Breast epithelium (tissue), 3 donors: ENCODE measurements at regions not wholly inside any gene's neighbourhood (a gene's known extent, or its start where the extent isn't known, plus 50 kb on each side); places are given as distances from the start of the nearest gene placed in this dataset.

Source experiments
- POLR2AphosphoS5 ChIP-seq, 3 donors: sonication (generic); formaldehyde crosslinking; IDR thresholded peaks; one replicate each; pipeline ENCODE4 v1.6.1; 2017; ENCODE audit warnings: antibody characterized with exemption in 3 of 3
- TF ChIP-seq, protein P1 (sequence below), 3 donors: fragments of 450-650 bp; IDR thresholded peaks; one replicate each; pipeline ENCODE4 v1.5.1; 2016 to 2017; ENCODE audit warnings: antibody characterized with exemption in 3 of 3, mild to moderate bottlenecking in 3 of 3, moderate library complexity in 3 of 3

DNA sequence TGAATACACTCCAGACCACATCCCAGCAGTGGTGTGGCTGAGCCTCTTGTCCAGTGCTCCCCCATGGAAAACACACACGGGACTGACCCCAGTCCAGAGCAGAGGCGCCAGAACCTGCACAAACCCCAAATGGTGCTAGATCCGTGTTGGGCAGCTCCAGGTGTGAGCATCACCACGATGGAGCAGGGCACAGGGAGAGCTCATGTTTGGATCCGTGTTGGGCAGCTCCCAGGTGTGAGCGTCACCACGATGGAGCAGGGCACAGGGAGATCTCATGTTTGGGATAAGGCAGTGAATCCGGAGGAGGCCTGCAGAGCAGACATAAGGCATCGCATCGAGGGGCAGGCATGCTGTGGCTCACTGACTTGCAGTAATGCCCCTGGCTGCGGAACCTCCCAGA lies 460.0 kb upstream of the MYT1L start:
- TF ChIP-seq, protein P1, sequence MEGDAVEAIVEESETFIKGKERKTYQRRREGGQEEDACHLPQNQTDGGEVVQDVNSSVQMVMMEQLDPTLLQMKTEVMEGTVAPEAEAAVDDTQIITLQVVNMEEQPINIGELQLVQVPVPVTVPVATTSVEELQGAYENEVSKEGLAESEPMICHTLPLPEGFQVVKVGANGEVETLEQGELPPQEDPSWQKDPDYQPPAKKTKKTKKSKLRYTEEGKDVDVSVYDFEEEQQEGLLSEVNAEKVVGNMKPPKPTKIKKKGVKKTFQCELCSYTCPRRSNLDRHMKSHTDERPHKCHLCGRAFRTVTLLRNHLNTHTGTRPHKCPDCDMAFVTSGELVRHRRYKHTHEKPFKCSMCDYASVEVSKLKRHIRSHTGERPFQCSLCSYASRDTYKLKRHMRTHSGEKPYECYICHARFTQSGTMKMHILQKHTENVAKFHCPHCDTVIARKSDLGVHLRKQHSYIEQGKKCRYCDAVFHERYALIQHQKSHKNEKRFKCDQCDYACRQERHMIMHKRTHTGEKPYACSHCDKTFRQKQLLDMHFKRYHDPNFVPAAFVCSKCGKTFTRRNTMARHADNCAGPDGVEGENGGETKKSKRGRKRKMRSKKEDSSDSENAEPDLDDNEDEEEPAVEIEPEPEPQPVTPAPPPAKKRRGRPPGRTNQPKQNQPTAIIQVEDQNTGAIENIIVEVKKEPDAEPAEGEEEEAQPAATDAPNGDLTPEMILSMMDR (IDR thresholded peaks at IDR 0.05) = no peak
- no peak for TF ChIP-seq POLR2AphosphoS5 (IDR thresholded peaks at IDR 0.05)
